Right renal pelvis (tissue), 4 donors: ENCODE measurements at regions not wholly inside any gene's neighbourhood (a gene's known extent, or its start where the extent isn't known, plus 50 kb on each side); places are given as distances from the start of the nearest gene placed in this dataset.

Source experiments
- DNase-seq, 4 donors: peaks; one replicate each; pipeline ENCODE4 v3.0.0-alpha.2; 2013; ENCODE audit warnings: low read depth in 4 of 4, low spot score in 3 of 4, missing footprints in 1 of 4

- no peak for DNase-seq
Observed at GRCh38 chr2:457262-457661, 169.4 kb upstream of the ALKAL2 start.

GRCh38 chr2:455913-456312, 168.0 kb upstream of the ALKAL2 start:
- DNase-seq, result no peak

GRCh38 chr2:455015-455705, 167.3 kb upstream of the ALKAL2 start:
- no peak for DNase-seq

- no peak for DNase-seq
Observed at GRCh38 chr2:453132-453531, 165.2 kb upstream of the ALKAL2 start.

- DNase-seq, result no peak
Observed at GRCh38 chr2:451495-451894, 163.6 kb upstream of the ALKAL2 start.

- no peak for DNase-seq
Observed at GRCh38 chr2:449246-450067, 161.6 kb upstream of the ALKAL2 start.

GRCh38 chr2:447902-448665, 160.2 kb upstream of the ALKAL2 start:
- no peak for DNase-seq

GRCh38 chr2:446963-447530, 159.2 kb upstream of the ALKAL2 start:
- no peak for DNase-seq

- no peak for DNase-seq
Observed at GRCh38 chr2:446303-446874, 158.5 kb upstream of the ALKAL2 start.

GRCh38 chr2:445896-446295, 158.0 kb upstream of the ALKAL2 start:
- no peak for DNase-seq

GRCh38 chr2:444937-445884, 157.3 kb upstream of the ALKAL2 start:
- DNase-seq, result no peak

- DNase-seq, result no peak
Observed at GRCh38 chr2:443741-444140, 155.8 kb upstream of the ALKAL2 start.

- no peak for DNase-seq
Observed at GRCh38 chr2:443216-443615, 155.3 kb upstream of the ALKAL2 start.

- no peak for DNase-seq
Observed at GRCh38 chr2:441258-442022, 153.5 kb upstream of the ALKAL2 start.

- DNase-seq, result no peak
Observed at GRCh38 chr2:440403-440740, 152.5 kb upstream of the ALKAL2 start.

- no peak for DNase-seq
Observed at GRCh38 chr2:439556-440402, 151.9 kb upstream of the ALKAL2 start.

- DNase-seq, result no peak
Observed at GRCh38 chr2:439077-439476, 151.2 kb upstream of the ALKAL2 start.

- no peak for DNase-seq
Observed at GRCh38 chr2:437756-438393, 150.0 kb upstream of the ALKAL2 start.
